Transverse colon (tissue), 4 donors: ENCODE measurements at regions not wholly inside any gene's neighbourhood (a gene's known extent, or its start where the extent isn't known, plus 50 kb on each side); places are given as distances from the start of the nearest gene placed in this dataset.

Source experiments
- CTCF ChIP-seq, 5 experiments: fragments of 200-600 bp in 3 of 5; fragments of 450-650 bp in 2 of 5; sonication (generic) in 3 of 5; IDR thresholded peaks; 1 replicate in 2 of 5; 2 replicates in 3 of 5; pipeline ENCODE4 v1.5.1; 2016 to 2017; ENCODE audit warnings: antibody characterized with exemption in 5 of 5, inconsistent platforms in 3 of 5, mild to moderate bottlenecking in 2 of 5, moderate library complexity in 1 of 5
- POLR2A ChIP-seq: fragments of 450-650 bp; IDR thresholded peaks from one replicate; pipeline ENCODE4 v1.6.1; 2016; ENCODE audit warnings: antibody characterized with exemption, mild to moderate bottlenecking, moderate library complexity
- POLR2AphosphoS5 ChIP-seq, 3 donors: sonication (generic); formaldehyde crosslinking; IDR thresholded peaks; one replicate each; pipeline ENCODE4 v1.6.1; 2016; ENCODE audit warnings: antibody characterized with exemption in 3 of 3

DNA sequence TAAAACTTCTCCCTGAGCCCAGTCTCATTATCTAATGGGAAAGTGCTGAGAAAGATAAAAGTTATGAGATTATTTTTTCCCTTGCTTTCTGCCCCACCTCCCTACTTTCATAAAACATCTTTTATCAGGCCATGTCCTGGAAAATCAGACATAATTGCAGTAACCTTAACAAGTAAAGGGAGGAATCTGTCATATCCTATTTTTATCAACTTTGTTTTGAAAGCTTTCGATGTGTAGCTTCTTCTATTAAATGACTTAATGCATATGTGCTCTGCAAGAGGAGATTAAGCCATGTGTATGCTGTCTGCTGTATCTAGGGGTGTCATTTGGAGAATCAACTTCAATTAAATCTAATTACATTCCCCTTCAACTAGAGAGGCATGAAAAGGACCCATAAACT lies 408.9 kb downstream of the CBLN4 start:
- TF ChIP-seq CTCF (IDR thresholded peaks at IDR 0.05) (no peak), POLR2AphosphoS5 (IDR thresholded peaks at IDR 0.05) (no peak), POLR2A (no peak)
